Gastroesophageal sphincter (tissue), 4 donors: ENCODE measurements at regions not wholly inside any gene's neighbourhood (a gene's known extent, or its start where the extent isn't known, plus 50 kb on each side); places are given as distances from the start of the nearest gene placed in this dataset.

Experiments
- ATAC-seq: fragments of 150-250 bp; one replicate; pipeline ENCODE4 v1.9.1; 2016; ENCODE audit warnings: mild to moderate bottlenecking, moderate library complexity
- H3K27ac ChIP-seq, 4 donors: fragments of 200-600 bp; sonication (generic) in 3 of 4; 1 replicate in 3 of 4; 2 replicates in 1 of 4; pipeline ENCODE4 v1.5.1; 2016 to 2019
- H3K27me3 ChIP-seq: fragments of 200-600 bp; sonication (generic); one replicate; pipeline ENCODE4 v1.5.1; 2019
- H3K36me3 ChIP-seq, 2 donors: fragments of 200-600 bp; sonication (generic); one replicate each; pipeline ENCODE4 v1.5.1; 2019; ENCODE audit warnings: control low read depth in 1 of 2
- H3K4me1 ChIP-seq, 3 donors: fragments of 200-600 bp; sonication (generic); 1 replicate in 2 of 3; 2 replicates in 1 of 3; pipeline ENCODE4 v1.5.1; 2016 to 2019; ENCODE audit warnings: control low read depth in 2 of 3
- H3K4me3 ChIP-seq, 2 donors: fragments of 200-600 bp; sonication (generic); one replicate each; pipeline ENCODE4 v1.5.1; 2019; ENCODE audit warnings: mild to moderate bottlenecking in 1 of 2, moderate library complexity in 1 of 2
- H3K9me3 ChIP-seq, 3 donors: fragments of 200-600 bp; sonication (generic); one replicate each; pipeline ENCODE4 v1.5.1; 2017 to 2019; ENCODE audit warnings: control low read depth in 2 of 3
- EP300 ChIP-seq: sonication (generic); formaldehyde crosslinking; IDR thresholded peaks from one replicate; pipeline ENCODE4 v1.6.1; 2017; ENCODE audit warnings: antibody characterized with exemption, mild to moderate bottlenecking
- POLR2A ChIP-seq, 2 donors: fragments of 450-650 bp; IDR thresholded peaks; one replicate each; pipeline ENCODE4 v1.6.1; 2017; ENCODE audit warnings: antibody characterized with exemption in 2 of 2, mild to moderate bottlenecking in 2 of 2, moderate library complexity in 1 of 2
- POLR2AphosphoS5 ChIP-seq: sonication (generic); formaldehyde crosslinking; IDR thresholded peaks from one replicate; pipeline ENCODE4 v1.6.1; 2017; ENCODE audit warnings: antibody characterized with exemption
- WGBS, 2 donors: methylation state at CpG; one replicate each; pipeline ENCODE4 v1.1.5; 2018; ENCODE audit warnings: low coverage in 1 of 2; 5-methylcytosine and 5-hydroxymethylcytosine counted together
- TF ChIP-seq, protein P1 (sequence below), 4 experiments: fragments of 200-600 bp in 2 of 4; fragments of 450-650 bp in 2 of 4; sonication (generic) in 1 of 4; IDR thresholded peaks; one replicate each; pipeline ENCODE4 v1.5.1; 2017 to 2019; ENCODE audit warnings: antibody characterized with exemption in 4 of 4, mild to moderate bottlenecking in 2 of 4, moderate library complexity in 2 of 4

DNA sequence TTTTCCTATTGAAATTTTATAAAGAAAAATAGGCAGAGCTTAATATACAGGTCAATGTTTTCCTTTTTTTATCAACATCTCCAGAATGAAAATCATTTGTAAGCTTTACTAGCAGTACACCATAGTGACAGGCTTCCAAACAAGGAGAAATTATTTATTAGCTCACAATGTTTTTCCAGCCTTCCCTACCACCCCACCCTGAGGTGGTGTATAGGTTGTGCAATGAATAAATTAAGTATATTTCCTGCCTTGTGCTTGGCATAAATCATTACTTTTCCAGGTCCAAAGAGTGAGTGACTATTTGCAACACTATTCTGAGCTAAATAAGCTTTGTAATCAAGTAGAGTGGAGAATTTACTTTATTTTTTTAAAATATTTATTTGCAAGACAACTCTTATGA, 876.2 kb upstream of the POU3F3 start:
- no peak overlapping the region for H3K4me3 ChIP-seq
- no peaks in the 10 kb centered on the region for H3K27me3 ChIP-seq
- H3K27ac ChIP-seq, result no peak overlapping the region
- H3K9me3 ChIP-seq, result no peaks in the 10 kb centered on the region
- TF ChIP-seq, protein P1, sequence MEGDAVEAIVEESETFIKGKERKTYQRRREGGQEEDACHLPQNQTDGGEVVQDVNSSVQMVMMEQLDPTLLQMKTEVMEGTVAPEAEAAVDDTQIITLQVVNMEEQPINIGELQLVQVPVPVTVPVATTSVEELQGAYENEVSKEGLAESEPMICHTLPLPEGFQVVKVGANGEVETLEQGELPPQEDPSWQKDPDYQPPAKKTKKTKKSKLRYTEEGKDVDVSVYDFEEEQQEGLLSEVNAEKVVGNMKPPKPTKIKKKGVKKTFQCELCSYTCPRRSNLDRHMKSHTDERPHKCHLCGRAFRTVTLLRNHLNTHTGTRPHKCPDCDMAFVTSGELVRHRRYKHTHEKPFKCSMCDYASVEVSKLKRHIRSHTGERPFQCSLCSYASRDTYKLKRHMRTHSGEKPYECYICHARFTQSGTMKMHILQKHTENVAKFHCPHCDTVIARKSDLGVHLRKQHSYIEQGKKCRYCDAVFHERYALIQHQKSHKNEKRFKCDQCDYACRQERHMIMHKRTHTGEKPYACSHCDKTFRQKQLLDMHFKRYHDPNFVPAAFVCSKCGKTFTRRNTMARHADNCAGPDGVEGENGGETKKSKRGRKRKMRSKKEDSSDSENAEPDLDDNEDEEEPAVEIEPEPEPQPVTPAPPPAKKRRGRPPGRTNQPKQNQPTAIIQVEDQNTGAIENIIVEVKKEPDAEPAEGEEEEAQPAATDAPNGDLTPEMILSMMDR (IDR thresholded peaks at IDR 0.05), result no peak
- no peak for TF ChIP-seq EP300
- TF ChIP-seq POLR2AphosphoS5, result no peak
- TF ChIP-seq POLR2A (IDR thresholded peaks at IDR 0.05), result no peak
- H3K36me3 ChIP-seq, result no peaks in the 10 kb centered on the region
- no peaks in the 10 kb centered on the region for H3K4me1 ChIP-seq
- no peak for ATAC-seq

DNA sequence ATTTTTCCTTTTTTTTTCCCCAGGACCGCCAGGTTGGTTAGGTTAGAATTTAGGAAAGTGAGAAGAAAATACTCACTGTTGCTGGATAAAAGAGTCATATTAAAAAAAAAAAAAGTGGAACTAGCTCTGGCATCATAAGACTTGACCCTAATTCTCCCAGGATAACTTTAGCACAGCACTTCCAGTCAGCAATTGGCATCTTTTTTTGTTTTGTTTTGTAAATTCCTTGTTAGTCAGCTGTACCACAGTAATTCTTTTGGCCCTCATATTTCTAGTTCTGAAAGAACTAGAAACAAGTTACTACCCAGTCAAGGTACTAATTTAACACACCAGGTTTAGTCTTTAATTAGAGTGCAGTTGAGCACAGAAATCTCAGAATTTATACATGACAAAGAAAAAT, 873.5 kb upstream of the POU3F3 start:
- no peak for TF ChIP-seq POLR2AphosphoS5
- TF ChIP-seq, protein P1 (IDR thresholded peaks at IDR 0.05), result no peak
- no peak for TF ChIP-seq POLR2A (IDR thresholded peaks at IDR 0.05)
- TF ChIP-seq EP300, result no peak
- no peak for ATAC-seq
- H3K27ac ChIP-seq, result no peak overlapping the region
- 80 to 81% methylated on average over 1 of the region's 1 CpG for WGBS, 2 donors
- H3K9me3 ChIP-seq, result no peaks in the 10 kb centered on the region
- no peaks in the 10 kb centered on the region for H3K4me1 ChIP-seq
- H3K4me3 ChIP-seq, result no peak overlapping the region
- no peaks in the 10 kb centered on the region for H3K36me3 ChIP-seq
- H3K27me3 ChIP-seq, result no peaks in the 10 kb centered on the region

GRCh38 chr2:103982691-103983090, 871.2 kb upstream of the POU3F3 start:
- Histone ChIP-seq H3K4me3 (no peak overlapping the region), H3K4me1 (no peaks in the 10 kb centered on the region), H3K27ac (no peak overlapping the region), H3K36me3 (no peaks in the 10 kb centered on the region), H3K27me3 (no peaks in the 10 kb centered on the region), H3K9me3 (no peaks in the 10 kb centered on the region)
- TF ChIP-seq POLR2A (IDR thresholded peaks at IDR 0.05), result no peak
- ATAC-seq, result no peak
- WGBS, 2 donors, result 47 to 88% methylated on average over 3 of the region's 3 CpGs

GRCh38 chr2:103986001-103986400, 867.9 kb upstream of the POU3F3 start:
- WGBS, 2 donors, result 52 to 74% methylated on average over 3 to 4 of the region's 4 CpGs
- Histone ChIP-seq H3K4me3 (no peak overlapping the region), H3K36me3 (no peaks in the 10 kb centered on the region), H3K27ac (no peak overlapping the region), H3K4me1 (no peaks in the 10 kb centered on the region), H3K27me3 (no peaks in the 10 kb centered on the region), H3K9me3 (no peaks in the 10 kb centered on the region)
- no peak for ATAC-seq
- no peak for TF ChIP-seq POLR2A (IDR thresholded peaks at IDR 0.05)
- TF ChIP-seq, protein P1 (IDR thresholded peaks at IDR 0.05), result no peak
- no peak for TF ChIP-seq EP300
- TF ChIP-seq POLR2AphosphoS5, result no peak

DNA sequence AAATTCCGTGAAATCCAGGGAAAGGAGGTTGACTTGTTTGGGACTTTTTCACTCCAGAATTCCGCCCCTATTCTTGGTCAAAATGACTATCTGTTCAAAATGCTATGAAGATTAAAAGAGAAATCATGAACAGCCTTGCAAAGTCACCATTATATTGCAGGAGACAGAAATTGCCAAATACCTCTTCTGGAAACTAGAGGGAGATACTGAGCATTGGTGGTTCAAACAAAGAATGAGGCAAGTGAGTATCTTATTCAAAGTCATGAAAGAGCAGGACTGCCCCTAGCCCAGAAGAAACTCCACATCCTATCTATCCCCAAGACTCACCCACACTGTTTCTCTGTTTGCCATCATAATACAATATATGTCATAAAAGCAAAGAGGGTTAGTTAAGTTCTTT, 862.3 kb upstream of the POU3F3 start:
- 81 to 93% methylated on average over 2 of the region's 2 CpGs for WGBS, 2 donors
- H3K36me3 ChIP-seq, result no peaks in the 10 kb centered on the region
- TF ChIP-seq, protein P1 (IDR thresholded peaks at IDR 0.05), result no peak
- TF ChIP-seq POLR2A (IDR thresholded peaks at IDR 0.05) (no peak), POLR2AphosphoS5 (no peak), EP300 (no peak)
- ATAC-seq, result no peak
- H3K27me3 ChIP-seq, result peaks cover 7% of the 10 kb centered on the region
- no peaks in the 10 kb centered on the region for H3K4me1 ChIP-seq
- no peak overlapping the region for H3K4me3 ChIP-seq
- H3K27ac ChIP-seq, result no peak overlapping the region
- H3K9me3 ChIP-seq, result no peaks in the 10 kb centered on the region

DNA sequence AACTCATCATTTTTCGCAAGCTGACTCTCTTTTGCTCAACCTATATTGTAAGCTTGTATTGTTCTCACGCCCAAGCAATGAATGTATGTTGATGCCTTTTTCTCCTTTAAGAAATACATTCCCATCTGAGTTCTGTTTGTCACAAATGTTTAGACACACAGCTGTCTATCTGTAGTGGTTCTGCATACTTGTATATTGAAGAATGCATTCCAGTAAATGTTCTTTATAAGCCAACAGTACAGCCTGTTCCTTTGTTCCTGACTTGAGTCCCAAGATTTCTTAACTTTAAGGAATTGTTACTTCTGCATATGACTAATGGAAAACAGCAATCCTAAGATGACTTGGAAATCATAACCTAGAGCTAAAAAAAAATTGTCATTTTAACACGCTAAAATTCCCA, 849.1 kb upstream of the POU3F3 start:
- H3K4me1 ChIP-seq, result no peaks in the 10 kb centered on the region
- no peaks in the 10 kb centered on the region for H3K27me3 ChIP-seq
- H3K27ac ChIP-seq, result no peak overlapping the region
- ATAC-seq, result no peak
- H3K36me3 ChIP-seq, result no peaks in the 10 kb centered on the region
- TF ChIP-seq POLR2A (IDR thresholded peaks at IDR 0.05), result no peak
- no peak for TF ChIP-seq EP300
- TF ChIP-seq POLR2AphosphoS5, result no peak
- TF ChIP-seq, protein P1 (IDR thresholded peaks at IDR 0.05), result no peak
- H3K9me3 ChIP-seq, result peaks cover 0 to 9% (median 0%) of the 10 kb centered on the region in 3 donors
- no peak overlapping the region for H3K4me3 ChIP-seq
- WGBS, 2 donors, result 70 to 88% methylated on average over 3 of the region's 3 CpGs
